LNCaP clone FGC (cell line): ENCODE measurements at regions not wholly inside any gene's neighbourhood (a gene's known extent, or its start where the extent isn't known, plus 50 kb on each side); places are given as distances from the start of the nearest gene placed in this dataset.

Source experiments
- DNase-seq: peaks from one replicate; pipeline ENCODE4 v3.0.0-alpha.2; 2011; ENCODE audit warnings: low read depth
- H3K4me3 ChIP-seq: 2 replicates; pipeline ENCODE4 v1.5.1; 2011; ENCODE audit warnings: mild to moderate bottlenecking, low read depth, low read length, control low read depth
- TF ChIP-seq, protein P1 (sequence below): IDR thresholded peaks from 2 replicates; pipeline ENCODE4 v1.5.1; 2012; ENCODE audit warnings: mild to moderate bottlenecking; ENCODE audit not compliant: control insufficient read depth, insufficient read depth; ENCODE audit errors: extremely low read depth

DNA sequence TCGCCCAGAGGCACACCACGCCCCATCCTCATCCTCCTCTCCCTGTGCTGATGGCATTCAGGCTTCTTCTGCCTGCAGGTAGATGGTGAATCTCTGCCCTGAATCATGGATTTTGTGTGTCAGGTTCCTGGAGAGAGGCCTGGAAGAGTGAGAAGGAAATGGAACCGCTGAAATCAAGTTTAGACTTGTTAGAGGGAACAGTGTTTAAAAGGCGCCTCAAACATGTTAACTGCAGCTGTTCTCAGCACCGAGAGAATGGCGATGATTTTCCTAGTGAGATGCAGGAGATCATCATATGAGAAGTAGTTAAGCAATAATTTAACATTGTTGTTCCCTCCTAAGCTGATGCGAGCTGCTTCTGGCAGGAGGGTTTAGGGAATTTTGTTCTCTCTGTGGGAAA is 744.4 kb upstream of the EEF2KMT start:
- H3K4me3 ChIP-seq = no peak overlapping the region
- TF ChIP-seq, protein P1, sequence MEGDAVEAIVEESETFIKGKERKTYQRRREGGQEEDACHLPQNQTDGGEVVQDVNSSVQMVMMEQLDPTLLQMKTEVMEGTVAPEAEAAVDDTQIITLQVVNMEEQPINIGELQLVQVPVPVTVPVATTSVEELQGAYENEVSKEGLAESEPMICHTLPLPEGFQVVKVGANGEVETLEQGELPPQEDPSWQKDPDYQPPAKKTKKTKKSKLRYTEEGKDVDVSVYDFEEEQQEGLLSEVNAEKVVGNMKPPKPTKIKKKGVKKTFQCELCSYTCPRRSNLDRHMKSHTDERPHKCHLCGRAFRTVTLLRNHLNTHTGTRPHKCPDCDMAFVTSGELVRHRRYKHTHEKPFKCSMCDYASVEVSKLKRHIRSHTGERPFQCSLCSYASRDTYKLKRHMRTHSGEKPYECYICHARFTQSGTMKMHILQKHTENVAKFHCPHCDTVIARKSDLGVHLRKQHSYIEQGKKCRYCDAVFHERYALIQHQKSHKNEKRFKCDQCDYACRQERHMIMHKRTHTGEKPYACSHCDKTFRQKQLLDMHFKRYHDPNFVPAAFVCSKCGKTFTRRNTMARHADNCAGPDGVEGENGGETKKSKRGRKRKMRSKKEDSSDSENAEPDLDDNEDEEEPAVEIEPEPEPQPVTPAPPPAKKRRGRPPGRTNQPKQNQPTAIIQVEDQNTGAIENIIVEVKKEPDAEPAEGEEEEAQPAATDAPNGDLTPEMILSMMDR = no peak
- DNase-seq = no peak

DNA sequence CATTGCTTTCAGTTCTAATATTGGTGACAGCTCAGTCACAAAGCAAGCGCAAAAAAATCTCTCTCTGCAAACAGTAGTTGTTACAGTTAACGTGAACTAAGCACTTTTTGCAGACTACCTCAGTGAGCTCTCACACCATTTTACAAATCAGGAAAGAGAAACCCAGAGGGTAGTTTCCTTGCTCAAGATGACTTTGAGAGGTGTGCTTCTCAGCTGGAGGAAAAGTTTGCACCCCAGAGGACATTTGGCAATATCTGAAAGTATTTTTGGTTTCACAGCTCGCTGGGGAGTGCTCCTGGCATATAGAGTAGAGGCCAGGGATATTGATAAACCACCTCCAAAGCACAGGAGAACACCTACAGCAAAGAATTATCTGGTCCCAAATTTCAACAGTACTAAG is 741.1 kb upstream of the EEF2KMT start:
- TF ChIP-seq, protein P1 = no peak
- DNase-seq = no peak
- no peak overlapping the region for H3K4me3 ChIP-seq

DNA sequence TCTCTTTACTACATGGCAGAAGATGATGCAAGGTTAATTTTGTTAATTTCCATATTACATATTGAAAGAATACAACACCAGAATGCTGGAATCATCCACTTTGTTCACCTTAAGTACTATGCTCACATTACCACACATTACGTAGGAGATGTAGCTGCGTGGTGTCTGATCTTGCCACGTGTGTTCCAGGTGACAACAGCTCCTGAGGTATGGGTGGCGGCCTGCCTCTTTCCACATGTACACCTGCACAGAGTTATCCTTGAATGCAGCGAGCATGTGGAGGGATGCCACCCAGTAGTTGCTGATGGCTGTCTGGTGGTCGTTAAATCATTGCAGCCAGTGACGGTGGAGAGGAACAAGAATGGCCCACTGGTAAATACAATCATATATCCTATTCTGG is 740.5 kb upstream of the EEF2KMT start:
- TF ChIP-seq, protein P1 = no peak
- H3K4me3 ChIP-seq = no peak overlapping the region
- no peak for DNase-seq

DNA sequence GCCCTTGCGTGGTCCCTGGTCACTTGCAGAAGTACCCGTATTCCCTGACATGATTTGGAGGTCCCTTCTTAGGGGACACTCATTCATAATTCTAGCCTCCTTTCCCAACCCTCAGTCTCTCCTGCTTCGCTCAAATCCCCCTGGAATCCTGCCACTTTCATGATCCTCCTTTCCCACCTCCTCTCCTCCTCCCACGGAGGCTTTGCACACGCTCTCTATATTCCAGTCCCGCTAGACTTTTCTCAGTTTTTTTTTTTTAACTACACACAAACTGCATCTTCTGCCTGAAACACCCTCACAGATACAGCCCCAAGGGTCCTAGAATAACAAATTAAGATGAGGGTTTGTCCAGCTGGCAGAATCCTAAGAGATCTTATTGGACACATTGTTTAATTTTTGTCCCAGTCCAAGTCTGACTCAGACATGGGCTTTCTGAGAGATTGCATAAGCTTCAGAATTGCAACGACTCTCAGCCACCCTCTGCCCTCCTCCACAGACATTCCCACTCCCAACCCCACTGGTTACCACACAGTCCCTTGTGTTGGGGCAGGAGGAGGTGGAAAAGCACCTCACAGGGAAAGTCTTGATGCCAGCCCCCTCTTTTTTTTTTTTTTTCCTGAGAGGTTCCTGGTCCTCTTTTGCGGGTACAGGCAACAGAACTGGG is 739.5 kb upstream of the EEF2KMT start:
- no peak for DNase-seq
- no peak overlapping the region for H3K4me3 ChIP-seq
- TF ChIP-seq, protein P1 = no peak

DNA sequence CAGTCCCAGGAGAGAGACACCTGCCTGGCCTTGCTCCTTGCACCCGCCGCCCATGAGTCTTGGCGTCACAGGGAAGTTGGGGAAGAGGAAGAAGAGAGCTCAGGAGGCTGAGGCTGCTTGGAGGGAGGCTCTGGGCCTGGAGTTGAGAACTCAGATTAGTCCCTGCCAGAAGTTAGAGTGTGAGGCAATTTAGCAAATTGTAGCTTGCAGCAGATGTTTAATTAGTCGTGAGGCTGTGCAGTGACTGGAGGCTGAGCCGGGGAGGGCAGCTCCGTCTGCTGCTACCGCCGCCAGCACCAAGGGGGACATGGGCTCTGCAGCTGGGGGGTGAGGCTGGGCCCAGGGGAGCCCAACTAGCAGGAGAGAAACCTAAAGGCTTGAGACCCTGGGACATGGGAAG is 738.3 kb upstream of the EEF2KMT start:
- TF ChIP-seq, protein P1 = no peak
- no peak for DNase-seq
- H3K4me3 ChIP-seq = no peak overlapping the region

DNA sequence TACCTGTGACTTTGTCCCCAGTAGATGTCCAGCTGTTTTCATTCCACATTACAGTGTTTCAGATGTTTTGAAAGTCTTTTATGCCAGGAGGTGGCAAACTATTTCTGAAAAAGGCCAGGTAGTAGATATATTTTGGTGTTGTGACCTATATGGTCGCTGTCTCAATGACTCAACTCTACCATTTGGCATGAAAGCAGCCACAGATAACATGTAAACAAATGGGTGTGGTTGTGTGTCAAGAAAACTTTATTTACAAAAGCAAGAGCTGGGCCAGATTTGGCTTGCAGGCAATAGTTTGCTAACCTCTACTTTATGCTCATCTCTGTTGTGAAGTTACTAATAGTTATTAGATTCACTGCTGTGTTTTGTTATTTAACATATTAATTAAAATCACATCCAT is 728.7 kb upstream of the EEF2KMT start:
- no peak overlapping the region for H3K4me3 ChIP-seq
- DNase-seq = no peak
- TF ChIP-seq, protein P1 = no peak

DNA sequence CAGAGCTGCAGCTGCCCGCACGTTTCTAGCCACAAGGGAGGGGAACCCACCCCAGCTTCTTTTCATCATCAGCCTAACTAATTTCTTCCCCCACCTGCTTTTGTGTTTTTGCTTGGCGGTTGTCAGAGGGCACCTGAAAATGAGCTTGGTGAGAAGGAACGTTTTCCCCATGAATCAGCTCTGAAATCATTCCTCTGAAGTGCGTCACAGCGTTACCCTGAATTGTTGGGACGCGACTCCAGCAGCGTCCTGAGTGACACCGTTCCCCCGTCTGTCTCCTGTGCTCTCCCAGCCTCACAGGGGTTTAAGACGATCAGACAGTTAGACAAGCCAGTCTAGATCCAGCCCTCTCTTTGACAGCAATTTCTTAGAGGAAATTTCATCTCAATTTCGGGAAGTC is 722.9 kb upstream of the EEF2KMT start:
- TF ChIP-seq, protein P1 = no peak
- no peak overlapping the region for H3K4me3 ChIP-seq
- no peak for DNase-seq
